ENCODE measurements at regions not wholly inside any gene's neighbourhood (a gene's known extent, or its start where the extent isn't known, plus 50 kb on each side); places are given as distances from the start of the nearest gene placed in this dataset.

- Histone ChIP-seq H3K27ac (no peak overlapping the region), H3K36me3 (ENCODE audit: insufficient read depth in 1 of 2, low read depth in 1 of 2) (no peaks in the 10 kb centered on the region), H3K9me3 (no peaks in the 10 kb centered on the region), H3K4me1 (no peaks in the 10 kb centered on the region), H3K4me3 (no peak overlapping the region), H3K27me3 (ENCODE audit: insufficient read depth in 3 of 3, low read length in 2 of 3) (no peaks in the 10 kb centered on the region)
- ATAC-seq (no peak), DNase-seq (no peak)
- TF ChIP-seq, protein P1, sequence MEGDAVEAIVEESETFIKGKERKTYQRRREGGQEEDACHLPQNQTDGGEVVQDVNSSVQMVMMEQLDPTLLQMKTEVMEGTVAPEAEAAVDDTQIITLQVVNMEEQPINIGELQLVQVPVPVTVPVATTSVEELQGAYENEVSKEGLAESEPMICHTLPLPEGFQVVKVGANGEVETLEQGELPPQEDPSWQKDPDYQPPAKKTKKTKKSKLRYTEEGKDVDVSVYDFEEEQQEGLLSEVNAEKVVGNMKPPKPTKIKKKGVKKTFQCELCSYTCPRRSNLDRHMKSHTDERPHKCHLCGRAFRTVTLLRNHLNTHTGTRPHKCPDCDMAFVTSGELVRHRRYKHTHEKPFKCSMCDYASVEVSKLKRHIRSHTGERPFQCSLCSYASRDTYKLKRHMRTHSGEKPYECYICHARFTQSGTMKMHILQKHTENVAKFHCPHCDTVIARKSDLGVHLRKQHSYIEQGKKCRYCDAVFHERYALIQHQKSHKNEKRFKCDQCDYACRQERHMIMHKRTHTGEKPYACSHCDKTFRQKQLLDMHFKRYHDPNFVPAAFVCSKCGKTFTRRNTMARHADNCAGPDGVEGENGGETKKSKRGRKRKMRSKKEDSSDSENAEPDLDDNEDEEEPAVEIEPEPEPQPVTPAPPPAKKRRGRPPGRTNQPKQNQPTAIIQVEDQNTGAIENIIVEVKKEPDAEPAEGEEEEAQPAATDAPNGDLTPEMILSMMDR (IDR thresholded peaks at IDR 0.05), result no peak
- intact Hi-C loops (cut with DNase I), result no loop called here
- 73 to 85% (median 80%) methylated on average over 1 of the region's 1 CpG for WGBS, 3 donors
Measured at GRCh38 chr4:162392946-162393345, 229.1 kb upstream of the FSTL5 start.

- TF ChIP-seq, protein P1 (IDR thresholded peaks at IDR 0.05), result no peak
- no peaks in the 10 kb centered on the region for H3K36me3 ChIP-seq (ENCODE audit: insufficient read depth in 1 of 2, low read depth in 1 of 2)
Measured at GRCh38 chr4:162366146-162366545, 202.3 kb upstream of the FSTL5 start.

GRCh38 chr4:162364651-162365050, 200.9 kb upstream of the FSTL5 start:
- TF ChIP-seq, protein P1 (IDR thresholded peaks at IDR 0.05), result no peak
- intact Hi-C loops (cut with DNase I), result no loop called here
- Histone ChIP-seq H3K4me1 (no peaks in the 10 kb centered on the region), H3K9me3 (no peaks in the 10 kb centered on the region), H3K4me3 (no peak overlapping the region), H3K36me3 (ENCODE audit: insufficient read depth in 1 of 2, low read depth in 1 of 2) (no peaks in the 10 kb centered on the region), H3K27me3 (ENCODE audit: insufficient read depth in 3 of 3, low read length in 2 of 3) (no peaks in the 10 kb centered on the region), H3K27ac (no peak overlapping the region)
- DNase-seq, result no peak
- WGBS, 3 donors, result 65 to 79% (median 68%) methylated on average over 1 of the region's 1 CpG
- ATAC-seq, result no peak

More at GRCh38 chr4:162366146-162366545, 202.3 kb upstream of the FSTL5 start:
- DNase-seq (no peak), ATAC-seq (no peak)
- H3K9me3 ChIP-seq, result no peaks in the 10 kb centered on the region
- H3K27me3 ChIP-seq (ENCODE audit: insufficient read depth in 3 of 3, low read length in 2 of 3), result no peaks in the 10 kb centered on the region
- H3K4me3 ChIP-seq, result no peak overlapping the region
- H3K27ac ChIP-seq, result no peak overlapping the region
- intact Hi-C loops (cut with DNase I), result no loop called here
- no peaks in the 10 kb centered on the region for H3K4me1 ChIP-seq

GRCh38 chr4:162360369-162361149, 196.8 kb upstream of the FSTL5 start:
- no peak overlapping the region for H3K27ac ChIP-seq
- H3K9me3 ChIP-seq, result no peaks in the 10 kb centered on the region
- no peaks in the 10 kb centered on the region for H3K4me1 ChIP-seq
- TF ChIP-seq, protein P1 (IDR thresholded peaks at IDR 0.05), result no peak
- no peaks in the 10 kb centered on the region for H3K27me3 ChIP-seq (ENCODE audit: insufficient read depth in 3 of 3, low read length in 2 of 3)
- no peaks in the 10 kb centered on the region for H3K36me3 ChIP-seq (ENCODE audit: insufficient read depth in 1 of 2, low read depth in 1 of 2)
- intact Hi-C loops (cut with DNase I), result no loop called here
- no peak overlapping the region for H3K4me3 ChIP-seq
- ATAC-seq, result no peak
- WGBS, 3 donors, result 81 to 90% (median 84%) methylated on average over 4 of the region's 4 CpGs
- DNase-seq, result no peak

GRCh38 chr4:162356181-162356580, 192.4 kb upstream of the FSTL5 start:
- no peak overlapping the region for H3K4me3 ChIP-seq
- intact Hi-C loops (cut with DNase I), result no loop called here
- ATAC-seq, result no peak
- 47 to 58% (median 57%) methylated on average over 2 of the region's 2 CpGs for WGBS, 3 donors
- no peaks in the 10 kb centered on the region for H3K9me3 ChIP-seq
- H3K27me3 ChIP-seq (ENCODE audit: insufficient read depth in 3 of 3, low read length in 2 of 3), result no peaks in the 10 kb centered on the region
- no peak overlapping the region for H3K27ac ChIP-seq
- H3K4me1 ChIP-seq, result no peaks in the 10 kb centered on the region
- TF ChIP-seq, protein P1 (IDR thresholded peaks at IDR 0.05), result no peak
- DNase-seq, result no peak
- no peaks in the 10 kb centered on the region for H3K36me3 ChIP-seq (ENCODE audit: insufficient read depth in 1 of 2, low read depth in 1 of 2)
